ENCODE measurements at regions not wholly inside any gene's neighbourhood (a gene's known extent, or its start where the extent isn't known, plus 50 kb on each side); places are given as distances from the start of the nearest gene placed in this dataset.

DNA sequence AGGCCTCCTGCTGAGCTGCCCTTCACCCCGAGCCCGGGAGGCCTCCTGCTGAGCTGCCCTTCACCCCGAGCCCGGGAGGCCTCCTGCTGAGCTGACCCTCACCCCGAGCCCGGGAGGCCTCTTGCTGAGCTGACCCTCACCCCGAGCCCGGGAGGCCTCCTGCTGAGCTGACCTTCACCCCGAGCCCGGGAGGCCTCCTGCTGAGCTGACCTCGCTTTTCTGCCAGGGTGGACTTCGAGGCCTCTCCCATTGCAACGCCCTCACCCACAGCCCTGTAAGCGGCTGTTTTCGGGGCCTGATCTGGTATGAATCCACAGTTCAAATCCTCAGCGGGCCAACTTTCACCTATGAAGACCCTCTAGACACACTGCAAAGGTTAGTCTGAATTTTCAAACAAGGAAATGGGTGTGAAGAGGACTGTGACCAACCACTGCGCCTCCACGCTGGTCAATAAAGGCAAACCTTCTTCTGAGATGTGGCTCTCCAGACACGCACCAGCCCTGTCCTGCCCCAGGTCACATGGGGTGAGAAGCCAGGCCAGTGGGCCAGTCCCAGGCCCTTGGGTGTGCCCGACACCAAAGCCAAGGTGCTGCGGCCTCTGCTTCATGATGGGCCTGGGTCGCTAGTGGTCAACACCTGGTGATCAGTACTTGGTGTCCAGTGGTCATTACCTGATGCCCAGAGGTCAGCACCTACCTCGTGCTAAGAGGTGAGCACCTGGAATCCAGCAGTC lies 225.1 kb upstream of the SALL3 start:
- Histone ChIP-seq H3K9ac (ENCODE audit: insufficient read length, low read depth) (no peak overlapping the region), H3K4me1 (ENCODE audit: insufficient read depth, insufficient read length) (no peaks in the 10 kb centered on the region), H3K4me3 (ENCODE audit: insufficient read length, low read depth) (no peak overlapping the region), H3K27me3 (ENCODE audit: insufficient read depth, insufficient read length) (no peaks in the 10 kb centered on the region), H3K9me3 (ENCODE audit: insufficient read depth, low read length) (no peaks in the 10 kb centered on the region), H3K36me3 (ENCODE audit: insufficient read depth, insufficient read length, low read length) (no peaks in the 10 kb centered on the region)
- DNase-seq (ENCODE audit: low read depth, low spot score) = no peak
- TF ChIP-seq YY1 (IDR thresholded peaks at IDR 0.05; ENCODE audit: insufficient read depth, insufficient read length) (no peak), SUZ12 (IDR thresholded peaks at IDR 0.05; ENCODE audit: extremely low read depth, insufficient read depth, insufficient read length) (no peak), ZNF274 (IDR thresholded peaks at IDR 0.05; ENCODE audit: low read depth, low read length) (no peak)

DNA sequence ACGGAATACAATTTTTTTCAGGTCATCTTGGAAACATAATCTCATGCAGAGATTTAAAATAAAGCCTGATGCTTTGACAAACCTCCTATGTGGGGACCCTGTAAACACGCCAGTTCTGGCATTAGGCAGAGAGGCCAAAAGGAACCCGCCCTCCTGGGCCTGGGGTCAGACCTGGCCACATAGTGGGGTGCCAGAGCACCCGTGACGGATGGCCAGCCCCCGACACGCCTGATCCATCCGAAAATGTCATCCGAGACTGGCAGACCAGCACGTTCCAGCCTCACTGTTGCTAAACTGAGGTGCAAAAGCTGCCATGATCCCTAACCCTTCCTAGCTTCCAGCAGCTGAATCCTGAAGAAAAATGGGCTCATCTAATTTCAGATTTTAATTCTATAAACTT lies 222.6 kb upstream of the SALL3 start:
- DNase-seq (ENCODE audit: low read depth, low spot score) = no peak
- H3K4me3 ChIP-seq (ENCODE audit: insufficient read length, low read depth) = no peak overlapping the region
- no peaks in the 10 kb centered on the region; the same call in 1 of the 2 replicates for H3K9me3 ChIP-seq (ENCODE audit: insufficient read depth, low read length)
- H3K27me3 ChIP-seq (ENCODE audit: insufficient read depth, insufficient read length) = no peaks in the 10 kb centered on the region
- H3K36me3 ChIP-seq (ENCODE audit: insufficient read depth, insufficient read length, low read length) = no peaks in the 10 kb centered on the region
- H3K4me1 ChIP-seq (ENCODE audit: insufficient read depth, insufficient read length) = no peaks in the 10 kb centered on the region
- TF ChIP-seq ZNF274 (IDR thresholded peaks at IDR 0.05; ENCODE audit: low read depth, low read length) (no peak), YY1 (IDR thresholded peaks at IDR 0.05; ENCODE audit: insufficient read depth, insufficient read length) (no peak), SUZ12 (IDR thresholded peaks at IDR 0.05; ENCODE audit: extremely low read depth, insufficient read depth, insufficient read length) (no peak)
- no peak overlapping the region for H3K9ac ChIP-seq (ENCODE audit: insufficient read length, low read depth)

DNA sequence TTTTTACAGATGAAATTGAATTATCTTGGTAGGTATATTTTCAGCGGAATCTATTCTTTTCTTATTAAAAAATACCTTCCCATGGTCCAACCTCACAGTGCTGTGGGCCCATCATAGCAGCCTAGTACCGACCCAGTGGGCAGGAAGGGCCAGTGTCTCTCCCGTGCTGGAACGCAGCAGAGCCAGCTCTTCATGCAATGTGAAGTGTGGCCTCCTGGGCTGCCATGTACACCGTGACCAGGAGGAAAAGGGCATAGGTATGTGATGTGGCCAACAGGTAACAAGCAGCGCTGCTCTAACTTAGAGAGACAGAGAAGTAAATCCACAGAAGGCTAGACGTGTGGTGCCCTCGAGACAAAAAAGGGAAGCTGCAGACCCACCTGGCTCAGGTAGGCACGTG lies 221.1 kb upstream of the SALL3 start:
- H3K9me3 ChIP-seq (ENCODE audit: insufficient read depth, low read length) = peaks cover 12% of the 10 kb centered on the region; the same call in 1 of the 2 replicates

DNA sequence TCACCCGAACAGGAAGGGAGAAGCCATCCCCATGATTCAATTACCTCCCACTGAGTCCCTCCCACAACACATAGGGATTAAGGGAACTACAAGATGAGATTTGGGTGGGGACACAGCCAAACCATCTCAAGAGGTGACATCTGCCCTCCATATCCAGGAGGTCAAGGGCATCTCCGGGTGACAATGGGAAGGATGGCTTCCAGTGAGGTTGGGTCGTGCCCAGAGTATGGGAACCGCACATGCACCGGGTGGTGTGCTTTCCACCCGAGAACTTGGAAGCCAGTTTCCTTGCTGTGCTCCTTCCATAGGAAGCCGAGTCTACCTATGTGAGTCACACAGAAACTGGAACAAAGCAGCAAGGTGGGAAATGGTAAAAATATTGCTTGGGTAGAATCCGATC lies 216.9 kb upstream of the SALL3 start:
- TF ChIP-seq SUZ12 (IDR thresholded peaks at IDR 0.05; ENCODE audit: extremely low read depth, insufficient read depth, insufficient read length) = no peak
- TF ChIP-seq ZNF274 (IDR thresholded peaks at IDR 0.05; ENCODE audit: low read depth, low read length) = no peak
- no peak for TF ChIP-seq YY1 (IDR thresholded peaks at IDR 0.05; ENCODE audit: insufficient read depth, insufficient read length)
- no peaks in the 10 kb centered on the region for H3K4me1 ChIP-seq (ENCODE audit: insufficient read depth, insufficient read length)
- H3K9me3 ChIP-seq (ENCODE audit: insufficient read depth, low read length) = peaks cover 12% of the 10 kb centered on the region; the same call in 1 of the 2 replicates
- no peak overlapping the region for H3K4me3 ChIP-seq (ENCODE audit: insufficient read length, low read depth)
- H3K9ac ChIP-seq (ENCODE audit: insufficient read length, low read depth) = no peak overlapping the region
- H3K27me3 ChIP-seq (ENCODE audit: insufficient read depth, insufficient read length) = no peaks in the 10 kb centered on the region
- no peak for DNase-seq (ENCODE audit: low read depth, low spot score)
- no peaks in the 10 kb centered on the region for H3K36me3 ChIP-seq (ENCODE audit: insufficient read depth, insufficient read length, low read length)

More for the DNA sequence above, 221.1 kb upstream of the SALL3 start:
- Histone ChIP-seq H3K9ac (ENCODE audit: insufficient read length, low read depth) (no peak overlapping the region), H3K4me1 (ENCODE audit: insufficient read depth, insufficient read length) (no peaks in the 10 kb centered on the region), H3K4me3 (ENCODE audit: insufficient read length, low read depth) (no peak overlapping the region), H3K36me3 (ENCODE audit: insufficient read depth, insufficient read length, low read length) (no peaks in the 10 kb centered on the region), H3K27me3 (ENCODE audit: insufficient read depth, insufficient read length) (no peaks in the 10 kb centered on the region)
- no peak for TF ChIP-seq ZNF274 (IDR thresholded peaks at IDR 0.05; ENCODE audit: low read depth, low read length)
- TF ChIP-seq SUZ12 (IDR thresholded peaks at IDR 0.05; ENCODE audit: extremely low read depth, insufficient read depth, insufficient read length) = no peak
- TF ChIP-seq YY1 (IDR thresholded peaks at IDR 0.05; ENCODE audit: insufficient read depth, insufficient read length) = no peak
- no peak for DNase-seq (ENCODE audit: low read depth, low spot score)

DNA sequence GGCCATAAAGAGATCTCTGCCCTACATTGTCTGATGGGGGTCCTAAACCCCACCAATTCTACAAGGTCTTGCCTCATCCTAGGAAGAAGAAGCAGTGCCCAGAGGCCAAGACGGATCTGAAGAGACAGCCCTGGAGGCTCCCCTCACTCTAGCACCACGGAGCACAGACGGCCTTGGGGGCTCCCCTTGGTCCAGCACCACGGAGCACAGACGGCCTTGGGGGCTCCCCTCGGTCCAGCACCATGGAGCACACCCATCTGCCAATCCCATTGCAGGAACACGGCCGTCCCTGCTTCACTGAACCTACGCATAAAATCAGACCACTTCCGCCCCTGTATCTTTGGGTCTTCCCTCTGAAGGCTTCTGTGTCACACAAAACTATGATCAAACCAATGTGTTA lies 215.1 kb upstream of the SALL3 start:
- TF ChIP-seq ZNF274 (IDR thresholded peaks at IDR 0.05; ENCODE audit: low read depth, low read length) (no peak), SUZ12 (IDR thresholded peaks at IDR 0.05; ENCODE audit: extremely low read depth, insufficient read depth, insufficient read length) (no peak), YY1 (IDR thresholded peaks at IDR 0.05; ENCODE audit: insufficient read depth, insufficient read length) (no peak)
- Histone ChIP-seq H3K9me3 (ENCODE audit: insufficient read depth, low read length) (peaks cover 12% of the 10 kb centered on the region; the same call in 1 of the 2 replicates), H3K4me3 (ENCODE audit: insufficient read length, low read depth) (no peak overlapping the region), H3K36me3 (ENCODE audit: insufficient read depth, insufficient read length, low read length) (no peaks in the 10 kb centered on the region), H3K4me1 (ENCODE audit: insufficient read depth, insufficient read length) (no peaks in the 10 kb centered on the region), H3K9ac (ENCODE audit: insufficient read length, low read depth) (no peak overlapping the region), H3K27me3 (ENCODE audit: insufficient read depth, insufficient read length) (no peaks in the 10 kb centered on the region)
- no peak for DNase-seq (ENCODE audit: low read depth, low spot score)

DNA sequence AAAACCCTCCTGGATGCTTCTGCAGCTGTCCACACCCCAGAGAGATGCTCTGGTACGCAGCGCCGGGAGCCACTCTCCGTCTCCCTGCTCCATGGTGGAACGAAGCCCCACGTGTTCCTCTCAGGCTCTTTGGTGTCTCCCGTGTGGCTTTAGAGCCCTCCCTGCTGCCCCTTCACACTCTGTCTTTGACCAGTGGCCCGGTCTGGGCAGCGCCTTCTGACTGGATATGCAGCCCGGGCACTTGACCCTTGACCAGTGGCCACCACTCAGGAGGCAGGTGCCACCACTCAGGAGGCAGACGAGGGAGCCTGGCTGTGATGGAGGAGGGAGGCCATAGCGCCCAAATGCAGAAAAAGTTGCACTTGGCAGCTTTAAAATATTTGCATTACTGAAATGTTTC lies 214.5 kb upstream of the SALL3 start:
- H3K36me3 ChIP-seq (ENCODE audit: insufficient read depth, insufficient read length, low read length) = no peaks in the 10 kb centered on the region
- H3K27me3 ChIP-seq (ENCODE audit: insufficient read depth, insufficient read length) = no peaks in the 10 kb centered on the region
- H3K9ac ChIP-seq (ENCODE audit: insufficient read length, low read depth) = no peak overlapping the region
- DNase-seq (ENCODE audit: low read depth, low spot score) = no peak
- no peak overlapping the region for H3K4me3 ChIP-seq (ENCODE audit: insufficient read length, low read depth)
- no peak for TF ChIP-seq YY1 (IDR thresholded peaks at IDR 0.05; ENCODE audit: insufficient read depth, insufficient read length)
- no peak for TF ChIP-seq SUZ12 (IDR thresholded peaks at IDR 0.05; ENCODE audit: extremely low read depth, insufficient read depth, insufficient read length)
- no peak for TF ChIP-seq ZNF274 (IDR thresholded peaks at IDR 0.05; ENCODE audit: low read depth, low read length)
- H3K9me3 ChIP-seq (ENCODE audit: insufficient read depth, low read length) = peaks cover 12% of the 10 kb centered on the region; the same call in 1 of the 2 replicates
- peaks cover 1% of the 10 kb centered on the region for H3K4me1 ChIP-seq (ENCODE audit: insufficient read depth, insufficient read length)

DNA sequence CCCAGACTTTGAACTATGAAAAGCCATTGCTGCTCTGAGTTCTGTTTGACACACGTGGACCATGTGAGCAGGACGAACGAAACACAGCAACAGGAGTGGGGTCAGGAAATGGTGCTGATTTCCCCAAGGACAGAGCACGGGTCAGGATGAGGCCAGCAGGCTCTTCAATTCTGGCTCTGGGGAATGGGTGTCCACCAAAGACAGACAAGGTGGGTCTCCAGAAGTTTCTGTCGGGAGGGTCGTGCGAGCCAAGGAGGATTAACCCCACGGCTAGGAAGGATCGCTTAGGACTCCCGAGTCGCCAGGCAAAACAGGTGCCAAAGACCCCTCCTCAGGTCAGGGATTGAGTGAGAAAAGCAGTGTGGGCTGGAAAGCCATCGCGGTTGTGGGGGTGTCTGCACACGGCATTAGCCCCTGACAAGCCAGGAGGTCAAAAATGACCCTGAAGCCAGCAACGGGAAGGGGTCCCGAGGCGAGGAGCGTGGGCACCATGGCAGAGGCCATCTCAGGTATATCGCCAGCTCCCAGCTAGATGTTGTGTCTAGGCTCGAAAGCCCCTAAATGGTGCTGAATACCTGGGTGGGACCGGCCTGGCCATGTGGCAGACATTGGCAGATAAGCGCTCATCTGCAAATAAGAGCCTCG lies 213.9 kb upstream of the SALL3 start:
- no peak for TF ChIP-seq SUZ12 (IDR thresholded peaks at IDR 0.05; ENCODE audit: extremely low read depth, insufficient read depth, insufficient read length)
- no peak for TF ChIP-seq YY1 (IDR thresholded peaks at IDR 0.05; ENCODE audit: insufficient read depth, insufficient read length)
- TF ChIP-seq ZNF274 (IDR thresholded peaks at IDR 0.05; ENCODE audit: low read depth, low read length) = no peak
- Histone ChIP-seq H3K9me3 (ENCODE audit: insufficient read depth, low read length) (peaks cover 12% of the 10 kb centered on the region; the same call in 1 of the 2 replicates), H3K4me1 (ENCODE audit: insufficient read depth, insufficient read length) (peaks cover 3% of the 10 kb centered on the region), H3K4me3 (ENCODE audit: insufficient read length, low read depth) (no peak overlapping the region), H3K9ac (ENCODE audit: insufficient read length, low read depth) (no peak overlapping the region), H3K27me3 (ENCODE audit: insufficient read depth, insufficient read length) (no peaks in the 10 kb centered on the region), H3K36me3 (ENCODE audit: insufficient read depth, insufficient read length, low read length) (no peaks in the 10 kb centered on the region)
- DNase-seq (ENCODE audit: low read depth, low spot score) = no peak
